Endothelial cell of umbilical vein (primary cell): ENCODE measurements at regions not wholly inside any gene's neighbourhood (a gene's known extent, or its start where the extent isn't known, plus 50 kb on each side); places are given as distances from the start of the nearest gene placed in this dataset.
A peak's percentile ranks its signal among the peaks of the same experiment; 100 is the strongest.
"Not testable (repeated sequence)": the region's sequence is repeated elsewhere in the genome, so short reads cannot be mapped to it uniquely, and the experiment has no call there.

ENCODE experiments used
- BruUV-seq: library from RNA; stranded (reverse); fragments of 400-500 nt; replicated peaks from 2 replicates; lab custom pipeline; 2021; lab: Mats Ljungman, UMichigan
- CTCF ChIA-PET: fragments of 300-600, 350-600 bp; sonication (Branson Sonifier 250); formaldehyde crosslinking; loops from one replicate; lab custom pipeline; 2021; ENCODE audit warnings: antibody characterized with exemption, inconsistent platforms; lab: Charles Lee
- POLR2A ChIA-PET: fragments of 300-600, 350-600 bp; sonication (Branson Sonifier 250); formaldehyde crosslinking; loops from one replicate; lab custom pipeline; 2021; ENCODE audit warnings: antibody characterized with exemption, inconsistent platforms; lab: Charles Lee
- DNase-seq: peaks from one replicate; pipeline ENCODE4 v3.0.0-alpha.2; 2011; ENCODE audit warnings: low read depth, low spot score
- FAIRE-seq: peaks from 2 replicates; lab custom pipeline; 2011; peaks lifted over from hg19 to GRCh38; lab: Jason Lieb, UNC
- H2AFZ ChIP-seq: 2 replicates; pipeline ENCODE4 v1.6.0; 2012; ENCODE audit warnings: low read depth, low read length, control low read depth, inconsistent platforms
- H3K27ac ChIP-seq: 2 replicates; pipeline ENCODE4 v1.5.1; 2011; ENCODE audit warnings: low read depth, mild to moderate bottlenecking, control low read depth, low read length, moderate library complexity; ENCODE audit not compliant: insufficient read depth
- H3K27me3 ChIP-seq, 2 experiments: 2 replicates each; pipeline versions ENCODE4 v1.6.0 to v1.6.1; 2011; ENCODE audit warnings: low read length in 2 of 2, mixed read lengths in 1 of 2; ENCODE audit not compliant: control insufficient read depth in 2 of 2, insufficient read depth in 2 of 2
- H3K36me3 ChIP-seq, 2 experiments: 2 replicates in 1 of 2; 3 replicates in 1 of 2; pipeline ENCODE4 v1.5.1; 2011; ENCODE audit warnings: low read length in 2 of 2, mild to moderate bottlenecking in 1 of 2, moderate library complexity in 1 of 2; ENCODE audit not compliant: control insufficient read depth in 2 of 2, insufficient read depth in 2 of 2; ENCODE audit errors: extremely low read depth in 1 of 2
- H3K4me1 ChIP-seq: 3 replicates; pipeline ENCODE4 v1.5.1; 2011; ENCODE audit warnings: mild to moderate bottlenecking, low read length; ENCODE audit not compliant: control insufficient read depth, insufficient read depth; ENCODE audit errors: extremely low read depth
- H3K4me2 ChIP-seq: 2 replicates; pipeline ENCODE4 v1.6.1; 2011; ENCODE audit warnings: low read length, control low read depth, mixed read lengths; ENCODE audit not compliant: insufficient read depth
- H3K4me3 ChIP-seq, 3 experiments: fragments of 200-600 bp in 1 of 3; sonication (generic), shearing (Covaris generic) in 1 of 3; replicated peaks in 1 of 3; 2 replicates each; pipeline ENCODE4 v1.5.1; 2011 to 2016; ENCODE audit warnings: control low read depth in 3 of 3, low read length in 3 of 3, mild to moderate bottlenecking in 2 of 3, inconsistent platforms in 1 of 3, low read depth in 1 of 3, moderate library complexity in 1 of 3; ENCODE audit not compliant: insufficient read depth in 1 of 3
- H3K79me2 ChIP-seq: 2 replicates; pipeline ENCODE4 v1.6.0; 2012; ENCODE audit warnings: low read length, inconsistent platforms; ENCODE audit not compliant: control insufficient read depth, insufficient read depth
- H3K9ac ChIP-seq: replicated peaks from 2 replicates; pipeline ENCODE3; 2011; ENCODE audit warnings: low read length, control low read depth; ENCODE audit not compliant: insufficient read depth; ENCODE audit errors: extremely low read depth
- H3K9me1 ChIP-seq: replicated peaks from 3 replicates; pipeline ENCODE4 v1.6.0; 2011; ENCODE audit warnings: mild to moderate bottlenecking, low read length; ENCODE audit not compliant: control insufficient read depth, insufficient read depth; ENCODE audit errors: extremely low read depth
- H3K9me3 ChIP-seq: replicated peaks from 2 replicates; pipeline ENCODE4 v1.5.1; 2012; ENCODE audit warnings: low read length, inconsistent platforms; ENCODE audit not compliant: control insufficient read depth, insufficient read depth
- H4K20me1 ChIP-seq: replicated peaks from 2 replicates; pipeline ENCODE3; 2011; ENCODE audit warnings: mild to moderate bottlenecking, low read length; ENCODE audit not compliant: control insufficient read depth, insufficient read depth; ENCODE audit errors: extremely low read depth
- EZH2 ChIP-seq: IDR thresholded peaks from 2 replicates; pipeline ENCODE4 v1.6.1; 2012; ENCODE audit warnings: borderline replicate concordance, low read depth, mild to moderate bottlenecking, moderate library complexity, low read length, inconsistent platforms; ENCODE audit not compliant: severe bottlenecking
- MYC ChIP-seq: IDR thresholded peaks from one replicate; pipeline ENCODE4 v1.6.1; 2011; ENCODE audit warnings: mild to moderate bottlenecking, low read depth, low read length
- dilution Hi-C: fragments of 300-500 bp; cut with MboI; formaldehyde crosslinking; loops from one replicate; pipeline ENCODE4 v1.15.0; 2019; ENCODE audit warnings: low sequenced_read_pairs; ENCODE audit not compliant: extremely low pct_ligation_motif_present
- intact Hi-C: fragments of 100-400 bp; cut with micrococcal nuclease; formaldehyde crosslinking; loops from one replicate; pipeline ENCODE4 v1.10.0; 2022

GRCh38 chrX:112391313-112391712 lies 288.4 kb downstream of the LHFPL1 start:
- Histone ChIP-seq H3K9ac (no peak overlapping the region), H3K4me1 (no peaks in the 10 kb centered on the region), H2AFZ (no peak overlapping the region), H4K20me1 (no peaks in the 10 kb centered on the region), H3K4me2 (no peak overlapping the region), H3K9me1 (no peaks in the 10 kb centered on the region), H3K4me3 (no peak overlapping the region), H3K79me2 (no peaks in the 10 kb centered on the region), H3K9me3 (no peaks in the 10 kb centered on the region), H3K27me3 (no peaks in the 10 kb centered on the region), H3K36me3 (no peaks in the 10 kb centered on the region), H3K27ac (no peak overlapping the region)
- ChIA-PET POLR2A (no interaction called here), CTCF (no interaction called here)
- FAIRE-seq: no peak
- TF ChIP-seq EZH2 (no peak), MYC (no peak)
- intact Hi-C loops (no loop called here), dilution Hi-C loops (no loop called here)
- no TSS peak for BruUV-seq
- DNase-seq: no peak

GRCh38 chrX:112381649-112382298 lies 298.0 kb downstream of the LHFPL1 start:
- H3K4me1 ChIP-seq, DNase-seq, H3K79me2 ChIP-seq, H4K20me1 ChIP-seq, CTCF ChIA-PET, H3K9me1 ChIP-seq, H3K36me3 ChIP-seq, POLR2A ChIA-PET, H2AFZ ChIP-seq, intact Hi-C loops, H3K9ac ChIP-seq, H3K27ac ChIP-seq, H3K4me3 ChIP-seq, dilution Hi-C loops, H3K4me2 ChIP-seq, BruUV-seq, H3K9me3 ChIP-seq, H3K27me3 ChIP-seq: not testable (repeated sequence)
- peak; percentile 85 for FAIRE-seq
